GM12891 (cell line): ENCODE measurements at regions not wholly inside any gene's neighbourhood (a gene's known extent, or its start where the extent isn't known, plus 50 kb on each side); places are given as distances from the start of the nearest gene placed in this dataset.
A peak's percentile ranks its signal among the peaks of the same experiment; 100 is the strongest.
"Not testable (repeated sequence)": the region's sequence is repeated elsewhere in the genome, so short reads cannot be mapped to it uniquely, and the experiment has no call there.

Experiments used
- DNase-seq: peaks from one replicate; pipeline ENCODE4 v3.0.0; 2011; ENCODE audit warnings: low spot score; ENCODE audit not compliant: insufficient read length
- FAIRE-seq: peaks from 2 replicates; lab custom pipeline; 2011; peaks lifted over from hg19 to GRCh38; lab: Jason Lieb, UNC
- PAX5 ChIP-seq: IDR thresholded peaks from 2 replicates; pipeline ENCODE4 v1.6.1; 2011; ENCODE audit warnings: low read length, moderate library complexity, mild to moderate bottlenecking; ENCODE audit not compliant: insufficient read depth, severe bottlenecking
- POLR2A ChIP-seq: IDR thresholded peaks from 2 replicates; pipeline ENCODE4 v1.6.1; 2011; ENCODE audit warnings: low read depth, low read length, control low read depth
- POLR2AphosphoS5 ChIP-seq: IDR thresholded peaks from 2 replicates; pipeline ENCODE4 v1.6.1; 2011; ENCODE audit warnings: low read depth, low read length, control low read depth
- POU2F2 ChIP-seq: IDR thresholded peaks from 2 replicates; pipeline ENCODE4 v1.6.1; 2011; ENCODE audit warnings: low read depth, mild to moderate bottlenecking, control low read depth, low read length, moderate library complexity
- SPI1 ChIP-seq: IDR thresholded peaks from 2 replicates; pipeline ENCODE4 v1.6.1; 2011; ENCODE audit warnings: low read depth, low read length, control low read depth
- TAF1 ChIP-seq: IDR thresholded peaks from 2 replicates; pipeline ENCODE4 v1.6.1; 2011; ENCODE audit warnings: low read depth, low read length, control low read depth

DNA sequence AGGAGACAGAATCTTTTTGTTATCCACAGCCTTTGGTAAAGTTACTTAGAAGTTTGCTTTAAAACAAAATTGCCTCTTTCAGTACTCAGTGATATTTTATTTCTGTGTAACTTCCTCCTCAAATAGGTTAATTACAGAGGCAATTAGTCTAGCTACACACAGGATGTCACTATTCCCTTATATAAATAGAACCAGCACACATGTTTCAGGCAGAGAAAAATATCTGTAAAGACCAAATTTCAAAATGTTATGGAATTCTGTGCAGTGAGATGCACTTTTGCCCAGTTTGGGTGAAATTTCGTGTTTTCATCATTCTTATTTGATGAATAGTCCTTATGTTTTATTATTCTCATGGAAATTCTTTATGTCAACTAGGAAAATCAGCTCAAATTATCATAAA lies 410.6 kb upstream of the SOX5 start:
- no peak for FAIRE-seq
- TF ChIP-seq POLR2AphosphoS5 (no peak), SPI1 (no peak), POLR2A (no peak), TAF1 (no peak), POU2F2 (no peak), PAX5 (no peak)
- DNase-seq = no peak

DNA sequence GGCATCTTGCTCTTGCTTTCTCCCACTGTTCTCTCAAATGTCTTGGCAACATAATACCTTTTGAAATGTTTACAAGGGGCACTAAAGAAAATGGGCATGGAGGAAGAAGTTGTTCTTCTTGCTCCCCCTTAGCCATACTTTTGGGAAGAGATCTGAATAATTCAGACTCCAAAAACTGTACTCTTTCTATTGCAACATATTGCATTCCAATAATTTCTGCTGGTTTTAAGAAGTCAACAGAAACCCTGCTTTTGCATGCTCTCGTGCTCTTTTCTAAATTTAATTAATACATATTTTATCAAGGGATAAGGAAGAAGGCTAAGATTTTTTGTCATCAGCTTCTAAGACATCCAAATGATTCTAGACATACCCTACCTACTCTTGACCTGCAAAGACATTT lies 409.9 kb upstream of the SOX5 start:
- FAIRE-seq (no peak), DNase-seq (no peak)
- TF ChIP-seq TAF1 = no peak
- no peak for TF ChIP-seq POLR2A
- TF ChIP-seq PAX5 = no peak
- no peak for TF ChIP-seq POU2F2
- TF ChIP-seq SPI1 = no peak
- no peak for TF ChIP-seq POLR2AphosphoS5

DNA sequence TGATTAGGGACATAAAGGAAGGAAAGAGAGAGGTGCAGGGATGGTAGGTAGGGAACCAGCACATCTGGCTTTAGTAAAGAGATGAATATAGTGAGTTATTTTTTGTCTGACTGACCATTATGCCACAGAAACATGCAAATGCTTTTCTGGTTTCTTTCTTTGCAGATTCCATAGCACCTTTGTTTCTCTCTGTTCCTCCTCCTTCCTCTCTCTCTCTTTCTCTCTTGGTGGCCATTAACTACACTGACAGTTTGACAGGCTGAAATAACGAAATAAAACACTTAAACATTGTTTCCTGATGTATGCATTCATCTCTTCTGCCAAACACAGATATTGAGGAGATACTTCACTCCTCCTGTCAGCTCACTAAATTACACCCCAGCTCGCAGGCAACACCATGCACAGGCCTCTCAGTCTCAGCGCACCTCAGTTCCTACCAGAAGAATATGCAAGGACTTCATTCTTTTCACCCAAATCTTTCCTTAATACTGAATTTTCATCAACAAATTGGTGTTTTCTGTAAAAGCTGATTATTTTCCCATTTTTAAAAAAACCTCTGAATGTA lies 406.9 kb upstream of the SOX5 start:
- FAIRE-seq = peak; percentile 20
- TF ChIP-seq SPI1 = 0 out of 2 replicates have a peak, but pooled peaks have one; percentile 1
- no peak for TF ChIP-seq POLR2A
- DNase-seq = no peak

DNA sequence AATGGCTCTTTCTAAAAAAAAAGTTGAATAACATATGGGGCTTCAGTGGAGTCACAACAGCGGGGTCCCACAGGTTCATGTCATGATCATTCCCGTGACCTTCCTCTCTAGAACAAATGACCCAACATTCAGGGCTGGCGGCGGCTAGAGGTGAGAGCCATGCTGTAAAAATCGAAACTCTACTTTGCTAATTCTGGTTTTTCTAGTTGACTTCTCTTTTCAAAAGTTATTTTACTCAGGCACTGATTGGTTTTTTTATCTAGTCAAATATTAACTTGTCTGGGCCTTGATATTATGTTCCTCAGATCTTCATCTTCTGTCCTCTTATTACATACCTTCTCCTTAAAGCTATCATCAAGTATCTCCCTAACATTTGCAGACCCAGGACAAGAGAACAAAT lies 402.9 kb upstream of the SOX5 start:
- FAIRE-seq (no peak), DNase-seq (no peak)
- TF ChIP-seq POLR2AphosphoS5 (no peak), POU2F2 (no peak), PAX5 (no peak), TAF1 (no peak), SPI1 (no peak), POLR2A (no peak)

DNA sequence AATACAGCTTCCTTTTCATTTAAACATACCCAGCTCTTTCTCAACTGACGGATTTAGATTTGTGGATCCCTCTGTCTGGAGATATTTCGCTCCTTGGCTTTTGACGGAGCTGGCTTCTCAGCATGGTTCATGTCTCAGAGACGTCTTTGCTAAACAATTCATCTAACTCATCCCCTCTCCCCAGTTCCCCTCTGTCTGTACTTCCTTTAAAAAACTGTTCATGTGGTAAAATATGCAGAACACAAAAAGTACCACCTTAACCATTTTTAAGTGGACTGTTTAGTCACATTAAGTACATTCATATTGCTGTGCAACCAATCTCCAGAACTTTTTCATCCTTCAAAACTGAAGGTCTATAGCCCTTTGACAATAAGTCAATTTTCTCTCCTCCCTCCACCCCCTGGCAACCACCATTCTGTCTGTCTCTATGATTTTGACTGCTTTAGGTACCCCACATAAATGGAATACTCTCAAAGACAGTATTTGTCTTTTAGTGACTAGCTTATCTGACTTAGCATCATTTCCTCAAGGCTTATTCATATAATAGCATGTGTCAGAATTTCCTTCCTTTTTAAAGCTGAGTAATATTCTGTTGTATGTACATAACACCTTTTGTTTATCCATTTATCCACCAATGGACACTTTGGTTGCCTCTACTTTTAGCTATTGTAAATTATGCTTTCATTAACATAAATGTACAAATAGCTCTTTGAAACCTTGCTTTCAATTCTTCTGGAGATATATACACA lies 399.8 kb upstream of the SOX5 start:
- no peak for DNase-seq
- FAIRE-seq = no peak
- TF ChIP-seq POLR2A (no peak), TAF1 (no peak), SPI1 (no peak), PAX5 (no peak), POU2F2 (no peak), POLR2AphosphoS5 (no peak)

DNA sequence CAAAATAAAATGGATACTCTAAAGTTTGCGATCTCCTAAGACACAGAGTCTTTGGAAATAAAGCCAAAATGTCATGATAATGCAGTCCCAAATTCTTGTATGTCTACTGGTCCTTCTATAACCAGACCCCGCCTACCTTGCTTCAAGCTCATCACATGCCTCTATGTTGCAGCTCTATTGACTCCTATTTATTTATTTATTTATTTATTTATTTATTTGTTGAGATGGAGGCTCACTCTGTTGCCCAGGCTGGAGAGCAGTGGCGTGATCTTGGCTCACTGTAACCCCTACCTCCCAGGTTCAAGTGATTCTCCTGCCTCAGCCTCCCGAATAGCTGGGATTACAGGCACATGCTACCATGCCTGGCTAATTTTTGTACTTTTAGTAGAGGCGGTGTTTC lies 398.7 kb upstream of the SOX5 start:
- not testable (repeated sequence) for DNase-seq, FAIRE-seq

DNA sequence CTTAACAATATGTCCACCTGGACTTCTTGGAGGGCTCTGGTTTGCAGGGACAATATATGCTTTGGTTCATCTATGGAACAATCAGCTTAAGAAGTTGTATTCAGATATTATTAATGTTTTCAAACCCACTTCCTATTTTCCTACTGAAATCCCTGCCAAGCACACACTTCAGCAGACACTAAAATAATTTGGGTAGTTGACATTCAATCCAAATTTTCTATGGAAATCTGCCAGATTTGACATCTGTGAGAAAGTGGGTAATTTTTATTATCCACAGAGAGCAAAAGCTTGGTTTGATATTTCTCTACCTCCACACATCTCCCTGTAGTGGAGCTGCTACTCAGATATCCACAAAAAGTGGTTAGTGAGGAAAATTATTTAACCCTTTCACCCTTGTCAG lies 378.8 kb upstream of the SOX5 start:
- TF ChIP-seq POLR2A (no peak), TAF1 (no peak), POLR2AphosphoS5 (no peak), SPI1 (no peak), POU2F2 (no peak), PAX5 (no peak)
- DNase-seq (no peak), FAIRE-seq (no peak)

DNA sequence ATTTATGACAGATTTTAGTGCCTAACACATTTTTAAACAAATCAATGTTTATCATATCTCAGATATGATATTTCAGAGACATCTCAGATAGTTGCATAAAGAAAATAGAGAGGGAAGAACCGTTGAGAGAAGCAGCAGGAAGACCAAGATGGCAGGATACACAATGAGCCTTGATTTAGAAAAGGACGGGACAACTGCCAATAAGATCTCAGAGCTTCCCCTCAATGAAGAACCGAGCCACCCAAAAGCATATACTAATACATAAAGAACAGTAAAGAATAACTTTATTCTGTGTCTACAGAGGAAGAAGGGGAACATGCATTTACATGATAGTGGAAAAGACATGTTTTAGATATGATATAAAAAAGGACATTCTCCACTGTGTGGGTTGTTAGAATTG lies 375.9 kb upstream of the SOX5 start:
- TF ChIP-seq POLR2A = no peak
- TF ChIP-seq POU2F2 = no peak
- no peak for TF ChIP-seq SPI1
- no peak for TF ChIP-seq PAX5
- TF ChIP-seq TAF1 = no peak
- TF ChIP-seq POLR2AphosphoS5 = no peak
- DNase-seq (no peak), FAIRE-seq (no peak)

DNA sequence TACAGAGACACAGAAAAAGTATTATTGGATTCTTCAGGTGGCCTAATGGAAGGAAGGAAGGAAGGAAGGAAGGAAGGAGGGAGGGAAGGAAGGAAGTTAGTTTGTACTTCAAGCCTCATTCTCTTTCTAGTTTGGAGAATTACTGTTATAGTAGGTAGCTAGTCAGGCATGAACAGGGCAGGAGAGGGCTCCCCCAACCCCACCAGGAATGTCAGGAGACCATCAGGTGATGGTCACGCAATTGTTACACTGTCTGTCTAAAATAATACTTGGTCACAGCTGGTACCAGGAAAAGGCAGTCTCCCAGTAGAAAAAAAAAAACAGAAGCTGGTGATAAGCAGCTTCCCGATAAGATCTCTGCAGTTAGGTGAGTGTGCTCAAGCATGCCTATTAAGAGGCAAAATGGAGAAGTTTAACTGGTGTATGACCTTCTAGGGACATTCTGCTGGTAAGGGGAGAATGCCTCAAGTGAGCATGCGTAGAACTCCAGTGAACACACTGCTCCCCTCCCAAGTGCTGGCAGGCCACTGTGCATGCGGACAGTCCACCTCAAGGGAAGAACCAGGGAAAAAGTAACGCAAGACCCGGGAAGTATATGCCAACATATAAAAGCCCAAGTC lies 358.4 kb upstream of the SOX5 start:
- no peak for FAIRE-seq
- no peak for DNase-seq
- TF ChIP-seq POLR2A (no peak), PAX5 (no peak), SPI1 (no peak), TAF1 (no peak), POU2F2 (no peak), POLR2AphosphoS5 (no peak)

DNA sequence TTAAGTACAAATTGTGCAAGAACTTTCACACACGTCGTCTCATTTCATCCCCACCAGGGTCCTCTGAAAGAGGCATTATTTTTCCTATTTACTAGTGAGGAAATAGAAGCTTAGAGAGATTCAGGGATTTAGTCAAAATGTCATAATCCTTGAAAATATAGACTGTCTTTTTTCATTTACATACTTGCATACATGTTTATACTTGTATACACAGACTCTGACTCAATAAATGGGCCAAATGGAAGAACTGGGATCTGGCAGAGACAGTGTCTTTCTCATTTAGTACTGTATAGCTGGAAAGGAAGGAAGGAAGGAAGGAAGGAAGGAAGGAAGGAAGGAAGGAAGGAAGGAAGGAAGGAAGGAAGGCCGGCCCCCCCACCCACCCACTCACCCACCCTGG lies 357.7 kb upstream of the SOX5 start:
- TF ChIP-seq POU2F2 = no peak
- TF ChIP-seq POLR2A = no peak
- TF ChIP-seq POLR2AphosphoS5 = no peak
- TF ChIP-seq SPI1 = no peak
- TF ChIP-seq PAX5 = no peak
- TF ChIP-seq TAF1 = no peak
- DNase-seq (no peak), FAIRE-seq (no peak)

DNA sequence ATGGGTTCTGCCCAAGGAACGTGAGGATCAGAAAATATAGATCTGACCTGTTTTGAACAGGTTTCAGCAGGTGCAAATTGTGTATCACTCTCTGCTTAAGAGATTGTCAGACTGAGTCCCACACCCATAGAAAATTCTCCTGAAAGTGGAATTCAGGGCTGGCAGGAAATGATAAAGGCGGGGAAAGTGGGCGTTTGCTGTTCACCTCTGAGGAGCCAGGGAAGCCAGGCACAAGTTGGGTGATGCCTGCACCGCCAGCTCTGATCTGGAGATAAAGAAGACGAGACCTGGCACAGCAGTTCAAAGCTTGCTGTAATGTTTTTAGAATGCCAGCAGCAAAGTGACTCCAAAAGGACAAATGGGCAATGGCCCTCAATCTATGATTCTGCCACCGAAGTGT lies 356.5 kb upstream of the SOX5 start:
- no peak for FAIRE-seq
- DNase-seq = no peak
- TF ChIP-seq POU2F2 (no peak), PAX5 (no peak), POLR2A (no peak), POLR2AphosphoS5 (no peak), TAF1 (no peak), SPI1 (no peak)
